ENCODE measurements at regions not wholly inside any gene's neighbourhood (a gene's known extent, or its start where the extent isn't known, plus 50 kb on each side); places are given as distances from the start of the nearest gene placed in this dataset.

- TF ChIP-seq CTCF (conservative IDR thresholded peaks at IDR 0.05; ENCODE audit: low read depth, low read length): no peak
- no peak for TF ChIP-seq EZH2 (IDR thresholded peaks at IDR 0.05; ENCODE audit: low read length, unreplicated experiment)
- TF ChIP-seq EZH2phosphoT487 (IDR thresholded peaks at IDR 0.05; ENCODE audit: borderline replicate concordance, low read length): no peak
Observed at GRCh38 chr13:60733933-60734332, 336.9 kb downstream of the TDRD3 start.
